GM10266 (cell line): ENCODE measurements at regions not wholly inside any gene's neighbourhood (a gene's known extent, or its start where the extent isn't known, plus 50 kb on each side); places are given as distances from the start of the nearest gene placed in this dataset.

Experiments
- DNase-seq: peaks from one replicate; pipeline ENCODE4 v3.0.0; 2012; ENCODE audit errors: extremely low spot score
- CTCF ChIP-seq: IDR thresholded peaks from 2 replicates; pipeline ENCODE4 v1.5.1; 2012; ENCODE audit warnings: mild to moderate bottlenecking, low read depth; ENCODE audit not compliant: control insufficient read depth, insufficient read depth; ENCODE audit errors: missing control alignments

- DNase-seq: no peak
- no peak for TF ChIP-seq CTCF
These were observed 140.4 kb upstream of the ZMIZ1 start for GRCh38 chr10:78928330-78928729.

- DNase-seq: no peak
- TF ChIP-seq CTCF: no peak
These were observed 139.2 kb upstream of the ZMIZ1 start for GRCh38 chr10:78929541-78929940.

- no peak for TF ChIP-seq CTCF
- no peak for DNase-seq
These were observed 137.3 kb upstream of the ZMIZ1 start for GRCh38 chr10:78931321-78932053.

GRCh38 chr10:78932054-78932386 is 136.7 kb upstream of the ZMIZ1 start:
- no peak for DNase-seq
- TF ChIP-seq CTCF: no peak

- no peak for DNase-seq
- no peak for TF ChIP-seq CTCF
These were observed 135.9 kb upstream of the ZMIZ1 start for GRCh38 chr10:78932861-78933260.

GRCh38 chr10:78933828-78934531 is 134.8 kb upstream of the ZMIZ1 start:
- DNase-seq: no peak
- TF ChIP-seq CTCF: no peak

- no peak for DNase-seq
- no peak for TF ChIP-seq CTCF
These were observed 134.3 kb upstream of the ZMIZ1 start for GRCh38 chr10:78934532-78934898.
